Lung (tissue), 11 donors: ENCODE measurements at regions not wholly inside any gene's neighbourhood (a gene's known extent, or its start where the extent isn't known, plus 50 kb on each side); places are given as distances from the start of the nearest gene placed in this dataset.

ENCODE experiments used
- ATAC-seq: fragments of 200-7000 bp; cut with Tn5 transposase; one replicate; pipeline ENCODE4 v1.9.1; 2020; ENCODE audit warnings: moderate number of reproducible peaks; ENCODE audit not compliant: insufficient read depth, low FRiP score
- DNase-seq, 3 donors: peaks; one replicate each; pipeline ENCODE4 v3.0.0-alpha.2; 2013 to 2017
- H3K27ac ChIP-seq, 2 donors: one replicate each; pipeline ENCODE4 v1.5.1; 2013; ENCODE audit warnings: mild to moderate bottlenecking in 2 of 2, moderate library complexity in 2 of 2, control low read depth in 1 of 2, inconsistent platforms in 1 of 2, low read depth in 1 of 2, low read length in 1 of 2
- H3K27me3 ChIP-seq, 3 donors: one replicate each; pipeline ENCODE4 v1.5.1; 2013; ENCODE audit warnings: low read length in 2 of 3; ENCODE audit not compliant: control insufficient read depth in 3 of 3, insufficient read depth in 3 of 3
- H3K36me3 ChIP-seq, 4 donors: one replicate each; pipeline ENCODE4 v1.5.1; 2013; ENCODE audit warnings: low read length in 4 of 4, mild to moderate bottlenecking in 1 of 4, moderate library complexity in 1 of 4; ENCODE audit not compliant: control insufficient read depth in 4 of 4, insufficient read depth in 4 of 4
- H3K4me1 ChIP-seq, 5 donors: one replicate each; pipeline ENCODE4 v1.5.1; 2013; ENCODE audit warnings: low read length in 5 of 5, mild to moderate bottlenecking in 2 of 5, moderate library complexity in 1 of 5; ENCODE audit not compliant: control insufficient read depth in 5 of 5, insufficient read depth in 5 of 5
- H3K4me3 ChIP-seq: one replicate; pipeline ENCODE4 v1.5.1; 2013; ENCODE audit warnings: mild to moderate bottlenecking, control low read depth, moderate library complexity
- H3K9ac ChIP-seq, 2 donors: one replicate each; pipeline ENCODE4 v1.5.1; 2013; ENCODE audit warnings: low read length in 2 of 2, control low read depth in 1 of 2; ENCODE audit not compliant: insufficient read depth in 1 of 2
- H3K9me3 ChIP-seq, 4 donors: one replicate each; pipeline ENCODE4 v1.5.1; 2013; ENCODE audit warnings: low read length in 3 of 4, mild to moderate bottlenecking in 1 of 4, moderate library complexity in 1 of 4; ENCODE audit not compliant: control insufficient read depth in 4 of 4, insufficient read depth in 3 of 4
- CTCF ChIP-seq: IDR thresholded peaks from 2 replicates; pipeline ENCODE4 v1.5.1; 2012; ENCODE audit warnings: mild to moderate bottlenecking; ENCODE audit errors: control extremely low read depth, extremely low read depth
- WGBS, 2 donors: extraction: QIAGEN DNeasy Blood & Tissue Kit; methylation state at CpG; one replicate each; pipeline ENCODE4 v1.1.7; 2013; 5-methylcytosine and 5-hydroxymethylcytosine counted together
- donor health status: control.
- donor health status: control.
- donor health status: Bipolar disorder and iron deficiency.
- donor health status: healthy.
- donor health status: DM: yes; HTN: yes; CAD: no.

- H3K36me3 ChIP-seq = no peaks in the 10 kb centered on the region
- DNase-seq (no peak), ATAC-seq (no peak)
- H3K27ac ChIP-seq = no peak overlapping the region
- TF ChIP-seq CTCF = no peak
- H3K4me3 ChIP-seq = no peak overlapping the region
- H3K4me1 ChIP-seq = peaks cover 0 to 7% (median 4%) of the 10 kb centered on the region in 5 donors
- H3K27me3 ChIP-seq = no peaks in the 10 kb centered on the region
- 91 to 96% methylated on average over 2 of the region's 2 CpGs for WGBS, 2 donors
- peaks cover 0 to 3% (median 0%) of the 10 kb centered on the region in 4 donors for H3K9me3 ChIP-seq
- no peak overlapping the region for H3K9ac ChIP-seq
Observed at GRCh38 chr4:54372951-54373350, 143.9 kb downstream of the PDGFRA start.

- peaks cover 0 to 3% (median 0%) of the 10 kb centered on the region in 4 donors for H3K9me3 ChIP-seq
- no peak overlapping the region for H3K9ac ChIP-seq
- no peak overlapping the region for H3K27ac ChIP-seq
- H3K27me3 ChIP-seq = no peaks in the 10 kb centered on the region
- DNase-seq (no peak), ATAC-seq (no peak)
- no peak for TF ChIP-seq CTCF
- WGBS, 2 donors = 96% methylated on average over 4 of the region's 4 CpGs
- no peaks in the 10 kb centered on the region for H3K36me3 ChIP-seq
- peaks cover 0 to 2% (median 0%) of the 10 kb centered on the region in 5 donors for H3K4me1 ChIP-seq
- no peak overlapping the region for H3K4me3 ChIP-seq
Observed at GRCh38 chr4:54373718-54374210, 144.7 kb downstream of the PDGFRA start.

- H3K9me3 ChIP-seq = peaks cover 0 to 3% (median 0%) of the 10 kb centered on the region in 4 donors
- DNase-seq = no peak
- 88 to 100% methylated on average over 1 of the region's 1 CpG for WGBS, 2 donors
- no peak overlapping the region for H3K4me3 ChIP-seq
- H3K36me3 ChIP-seq = no peaks in the 10 kb centered on the region
- no peak for ATAC-seq
- H3K27me3 ChIP-seq = no peaks in the 10 kb centered on the region
- no peak for TF ChIP-seq CTCF
- no peak overlapping the region for H3K9ac ChIP-seq
- H3K27ac ChIP-seq = no peak overlapping the region
- H3K4me1 ChIP-seq = no peaks in the 10 kb centered on the region
Observed at GRCh38 chr4:54378461-54378860, 149.4 kb downstream of the PDGFRA start.

GRCh38 chr4:54384152-54384551 lies 155.1 kb downstream of the PDGFRA start:
- WGBS, 2 donors = 85 to 89% methylated on average over 5 of the region's 5 CpGs
- no peak overlapping the region for H3K4me3 ChIP-seq
- H3K27ac ChIP-seq = no peak overlapping the region
- H3K36me3 ChIP-seq = no peaks in the 10 kb centered on the region
- H3K9me3 ChIP-seq = peaks cover 0 to 2% (median 0%) of the 10 kb centered on the region in 4 donors
- ATAC-seq (no peak), DNase-seq (no peak)
- no peaks in the 10 kb centered on the region for H3K4me1 ChIP-seq
- H3K27me3 ChIP-seq = no peaks in the 10 kb centered on the region
- no peak for TF ChIP-seq CTCF
- no peak overlapping the region for H3K9ac ChIP-seq
